OCI-LY7 (cell line): ENCODE measurements at regions not wholly inside any gene's neighbourhood (a gene's known extent, or its start where the extent isn't known, plus 50 kb on each side); places are given as distances from the start of the nearest gene placed in this dataset.

ENCODE experiments used
- BruUV-seq: library from RNA; stranded (reverse); fragments of 400-500 nt; replicated peaks from 2 replicates; lab custom pipeline; 2021; lab: Mats Ljungman, UMichigan
- CTCF ChIA-PET: fragments of 300-600 bp; sonication (Branson Sonifier 250); formaldehyde crosslinking; loops from one replicate; lab custom pipeline; 2022; ENCODE audit warnings: antibody characterized with exemption; ENCODE audit not compliant: unreplicated experiment; lab: Charles Lee
- POLR2A ChIA-PET: fragments of 300-600 bp; sonication (Branson Sonifier 250); formaldehyde crosslinking; loops from one replicate; lab custom pipeline; 2022; ENCODE audit warnings: antibody characterized with exemption; lab: Charles Lee
- DNase-seq: peaks from one replicate; pipeline ENCODE4 v3.0.0-alpha.2; 2015; ENCODE audit warnings: low spot score
- H2AFZ ChIP-seq: fragments of 200-600 bp; sonication (generic), shearing (Covaris generic); 2 replicates; pipeline ENCODE4 v1.6.1; 2014; ENCODE audit warnings: mild to moderate bottlenecking, antibody characterized with exemption, low read length, moderate library complexity
- H3K27ac ChIP-seq: fragments of 200-600 bp; sonication (generic); 2 replicates; pipeline ENCODE4 v1.5.1; 2014; ENCODE audit warnings: mixed run types, low read depth, mild to moderate bottlenecking, moderate library complexity, low read length, inconsistent platforms; ENCODE audit not compliant: poor library complexity, severe bottlenecking
- H3K36me3 ChIP-seq: fragments of 200-600 bp; sonication (generic); 2 replicates; pipeline ENCODE4 v1.6.1; 2014; ENCODE audit warnings: mild to moderate bottlenecking, antibody characterized with exemption, low read length, moderate library complexity, mixed read lengths; ENCODE audit not compliant: insufficient read depth
- H3K4me1 ChIP-seq: fragments of 200-600 bp; sonication (generic); 2 replicates; pipeline ENCODE4 v1.5.1; 2014; ENCODE audit warnings: mild to moderate bottlenecking, low read length; ENCODE audit not compliant: insufficient read depth, poor library complexity, severe bottlenecking
- H3K4me2 ChIP-seq: fragments of 200-600 bp; sonication (generic); 2 replicates; pipeline ENCODE4 v1.6.1; 2014; ENCODE audit warnings: mild to moderate bottlenecking, low read length
- H3K4me3 ChIP-seq: fragments of 200-600 bp; sonication (generic); 2 replicates; pipeline ENCODE4 v1.5.1; 2014; ENCODE audit warnings: mild to moderate bottlenecking, low read depth, low read length; ENCODE audit not compliant: poor library complexity, severe bottlenecking
- H3K79me2 ChIP-seq: fragments of 200-600 bp; sonication (generic); 2 replicates; pipeline ENCODE4 v1.6.1; 2016; ENCODE audit warnings: low read depth, mild to moderate bottlenecking, low read length, moderate library complexity, mixed read lengths; ENCODE audit not compliant: insufficient read depth
- H3K9me2 ChIP-seq: fragments of 200-600 bp; sonication (generic); 2 replicates; pipeline ENCODE4 v1.6.1; 2016; ENCODE audit warnings: mild to moderate bottlenecking, low read length, mixed read lengths; ENCODE audit not compliant: insufficient read depth
- H3K9me3 ChIP-seq: fragments of 200-600 bp; sonication (generic); 2 replicates; pipeline ENCODE4 v1.6.1; 2014; ENCODE audit warnings: mild to moderate bottlenecking, mixed run types, low read length, mixed read lengths
- H4K20me1 ChIP-seq: fragments of 200-600 bp; sonication (generic); 2 replicates; pipeline ENCODE4 v1.6.1; 2014; ENCODE audit warnings: mild to moderate bottlenecking, antibody characterized with exemption, low read length, moderate library complexity, mixed read lengths; ENCODE audit not compliant: insufficient read depth
- EZH2phosphoT487 ChIP-seq: fragments of 200-600 bp; sonication (generic); IDR thresholded peaks from 2 replicates; pipeline ENCODE4 v1.6.1; 2018; ENCODE audit warnings: low read depth, borderline replicate concordance, mild to moderate bottlenecking, mixed run types, antibody characterized with exemption, low read length, moderate library complexity, mixed read lengths
- intact Hi-C: fragments of 100-400 bp; cut with micrococcal nuclease; formaldehyde crosslinking; loops from one replicate; pipeline ENCODE4 v1.10.0; 2022; ENCODE audit not compliant: unreplicated experiment
- TF ChIP-seq, protein P1 (sequence below): fragments of 200-600 bp; sonication (generic); conservative IDR thresholded peaks from 2 replicates; pipeline ENCODE4 v1.5.1; 2014; ENCODE audit warnings: mild to moderate bottlenecking, antibody characterized with exemption, low read length, moderate library complexity, mixed read lengths

DNA sequence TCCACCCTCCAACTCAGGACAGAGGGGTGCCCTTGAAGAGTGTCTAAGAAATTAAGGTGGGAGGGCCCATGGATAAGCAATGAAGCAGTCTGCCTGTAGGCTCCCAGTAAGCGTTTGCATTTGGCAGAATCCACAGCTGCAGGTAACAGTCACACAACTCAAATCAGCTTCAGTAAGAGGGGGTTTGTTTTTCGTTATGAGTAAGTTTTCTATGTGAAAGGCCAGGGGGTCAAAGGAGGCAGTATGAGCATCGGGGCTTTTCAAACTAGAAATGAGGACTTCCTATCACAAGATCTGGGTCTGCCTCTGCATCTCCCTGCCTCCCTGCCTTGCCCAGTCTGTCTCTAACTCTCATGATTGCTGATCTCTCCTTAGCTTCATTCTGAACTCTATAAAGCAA is 128.1 kb upstream of the CCL2 start:
- Histone ChIP-seq H3K4me1 (no peaks in the 10 kb centered on the region), H3K36me3 (no peaks in the 10 kb centered on the region), H3K4me2 (no peak overlapping the region), H3K4me3 (no peak overlapping the region), H2AFZ (no peak overlapping the region), H3K9me2 (no peaks in the 10 kb centered on the region), H3K79me2 (no peaks in the 10 kb centered on the region), H4K20me1 (no peaks in the 10 kb centered on the region), H3K27ac (no peak overlapping the region), H3K9me3 (no peaks in the 10 kb centered on the region)
- POLR2A ChIA-PET, result no interaction called here
- no peak for TF ChIP-seq EZH2phosphoT487
- TF ChIP-seq, protein P1, sequence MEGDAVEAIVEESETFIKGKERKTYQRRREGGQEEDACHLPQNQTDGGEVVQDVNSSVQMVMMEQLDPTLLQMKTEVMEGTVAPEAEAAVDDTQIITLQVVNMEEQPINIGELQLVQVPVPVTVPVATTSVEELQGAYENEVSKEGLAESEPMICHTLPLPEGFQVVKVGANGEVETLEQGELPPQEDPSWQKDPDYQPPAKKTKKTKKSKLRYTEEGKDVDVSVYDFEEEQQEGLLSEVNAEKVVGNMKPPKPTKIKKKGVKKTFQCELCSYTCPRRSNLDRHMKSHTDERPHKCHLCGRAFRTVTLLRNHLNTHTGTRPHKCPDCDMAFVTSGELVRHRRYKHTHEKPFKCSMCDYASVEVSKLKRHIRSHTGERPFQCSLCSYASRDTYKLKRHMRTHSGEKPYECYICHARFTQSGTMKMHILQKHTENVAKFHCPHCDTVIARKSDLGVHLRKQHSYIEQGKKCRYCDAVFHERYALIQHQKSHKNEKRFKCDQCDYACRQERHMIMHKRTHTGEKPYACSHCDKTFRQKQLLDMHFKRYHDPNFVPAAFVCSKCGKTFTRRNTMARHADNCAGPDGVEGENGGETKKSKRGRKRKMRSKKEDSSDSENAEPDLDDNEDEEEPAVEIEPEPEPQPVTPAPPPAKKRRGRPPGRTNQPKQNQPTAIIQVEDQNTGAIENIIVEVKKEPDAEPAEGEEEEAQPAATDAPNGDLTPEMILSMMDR, result no peak
- intact Hi-C loops, result no loop called here
- BruUV-seq, result no TSS peak
- CTCF ChIA-PET, result no interaction called here
- DNase-seq, result no peak

DNA sequence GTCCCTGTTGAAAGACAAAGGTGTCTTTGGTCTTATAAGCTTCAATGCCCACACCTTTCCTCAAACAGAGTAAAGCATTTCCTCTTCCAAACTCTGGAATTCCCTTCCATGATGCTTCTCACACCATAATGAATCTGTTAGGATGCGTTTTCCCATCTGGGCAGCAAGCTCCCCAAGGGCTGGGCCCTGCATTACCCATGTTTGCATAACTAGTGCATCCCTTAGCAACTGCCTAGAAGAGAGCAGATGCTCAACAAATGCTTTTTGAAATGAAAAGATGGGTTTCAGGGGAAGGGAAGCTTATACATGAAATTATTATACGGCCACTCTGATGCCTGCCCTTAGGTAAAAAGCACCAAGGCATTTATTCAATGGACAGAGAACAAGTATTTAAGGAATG is 124.5 kb upstream of the CCL2 start:
- no TSS peak for BruUV-seq
- TF ChIP-seq EZH2phosphoT487, result no peak
- TF ChIP-seq, protein P1, result no peak
- no peaks in the 10 kb centered on the region for H3K9me3 ChIP-seq
- no peaks in the 10 kb centered on the region for H3K9me2 ChIP-seq
- no peak for DNase-seq
- no peak overlapping the region for H2AFZ ChIP-seq
- H3K27ac ChIP-seq, result no peak overlapping the region
- ChIA-PET POLR2A (no interaction called here), CTCF (interaction anchor here (0.6 kb wide), 1 partner anchor 117 kb away, joined by 3 read pairs; no protein-coding TSS in a partner anchor)
- no peaks in the 10 kb centered on the region for H3K4me1 ChIP-seq
- H3K36me3 ChIP-seq, result no peaks in the 10 kb centered on the region
- H3K4me3 ChIP-seq, result no peak overlapping the region
- no peaks in the 10 kb centered on the region for H4K20me1 ChIP-seq
- H3K4me2 ChIP-seq, result no peak overlapping the region
- no peaks in the 10 kb centered on the region for H3K79me2 ChIP-seq
- intact Hi-C loops, result no loop called here

DNA sequence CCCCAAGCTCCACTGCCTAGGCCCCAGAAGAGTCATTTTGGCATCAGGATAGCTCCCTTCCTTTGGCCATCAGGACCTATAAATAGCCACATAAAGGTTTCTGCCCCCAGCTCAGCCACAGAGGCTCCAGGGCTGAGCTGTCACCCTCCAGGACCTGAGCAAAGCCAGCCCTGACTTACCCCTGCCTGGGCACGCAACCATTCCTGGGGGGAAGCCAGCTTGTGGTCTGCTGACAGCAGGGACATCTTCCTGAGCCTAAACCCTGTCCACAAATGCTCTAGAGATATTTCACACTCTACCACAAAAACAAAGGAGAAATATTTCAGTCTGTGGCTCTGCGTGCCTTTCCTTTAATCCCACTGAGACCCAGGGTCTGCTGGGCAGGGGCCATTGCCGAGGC is 123.7 kb upstream of the CCL2 start:
- H3K9me3 ChIP-seq, result no peaks in the 10 kb centered on the region
- H4K20me1 ChIP-seq, result no peaks in the 10 kb centered on the region
- TF ChIP-seq, protein P1, result no peak
- no peak for TF ChIP-seq EZH2phosphoT487
- H2AFZ ChIP-seq, result no peak overlapping the region
- ChIA-PET CTCF (no interaction called here), POLR2A (interaction anchor here (0.8 kb wide), 1 partner anchor 10 kb away, joined by 3 read pairs; no protein-coding TSS in a partner anchor)
- intact Hi-C loops, result no loop called here
- no peaks in the 10 kb centered on the region for H3K79me2 ChIP-seq
- no peak for DNase-seq
- no peaks in the 10 kb centered on the region for H3K36me3 ChIP-seq
- no peaks in the 10 kb centered on the region for H3K9me2 ChIP-seq
- H3K4me3 ChIP-seq, result no peak overlapping the region
- H3K4me1 ChIP-seq, result no peaks in the 10 kb centered on the region
- H3K4me2 ChIP-seq, result no peak overlapping the region
- H3K27ac ChIP-seq, result no peak overlapping the region
- no TSS peak for BruUV-seq
